ENCODE measurements at regions not wholly inside any gene's neighbourhood (a gene's known extent, or its start where the extent isn't known, plus 50 kb on each side); places are given as distances from the start of the nearest gene placed in this dataset.

DNA sequence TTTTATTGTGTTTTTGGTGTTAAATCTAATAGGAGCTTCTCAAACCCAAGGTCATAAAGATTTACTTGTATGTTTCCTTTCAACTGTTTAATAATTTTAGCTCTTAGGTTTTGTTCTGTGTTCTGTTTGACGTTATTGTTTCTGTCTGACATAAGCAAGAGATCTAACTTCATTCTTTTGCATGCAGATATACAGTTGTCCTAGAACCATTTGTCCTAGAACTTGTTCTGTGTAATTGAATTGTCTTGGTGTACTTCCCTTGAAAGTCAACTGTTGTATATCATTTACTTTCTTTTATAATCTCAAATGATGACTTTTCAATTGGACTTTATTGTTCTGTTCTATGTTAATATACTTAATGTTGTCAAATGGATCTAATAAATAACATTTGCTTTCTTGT, 977.1 kb downstream of the FAT4 start:
- CTCF ChIA-PET = no interaction called here
- TF ChIP-seq, protein P1, sequence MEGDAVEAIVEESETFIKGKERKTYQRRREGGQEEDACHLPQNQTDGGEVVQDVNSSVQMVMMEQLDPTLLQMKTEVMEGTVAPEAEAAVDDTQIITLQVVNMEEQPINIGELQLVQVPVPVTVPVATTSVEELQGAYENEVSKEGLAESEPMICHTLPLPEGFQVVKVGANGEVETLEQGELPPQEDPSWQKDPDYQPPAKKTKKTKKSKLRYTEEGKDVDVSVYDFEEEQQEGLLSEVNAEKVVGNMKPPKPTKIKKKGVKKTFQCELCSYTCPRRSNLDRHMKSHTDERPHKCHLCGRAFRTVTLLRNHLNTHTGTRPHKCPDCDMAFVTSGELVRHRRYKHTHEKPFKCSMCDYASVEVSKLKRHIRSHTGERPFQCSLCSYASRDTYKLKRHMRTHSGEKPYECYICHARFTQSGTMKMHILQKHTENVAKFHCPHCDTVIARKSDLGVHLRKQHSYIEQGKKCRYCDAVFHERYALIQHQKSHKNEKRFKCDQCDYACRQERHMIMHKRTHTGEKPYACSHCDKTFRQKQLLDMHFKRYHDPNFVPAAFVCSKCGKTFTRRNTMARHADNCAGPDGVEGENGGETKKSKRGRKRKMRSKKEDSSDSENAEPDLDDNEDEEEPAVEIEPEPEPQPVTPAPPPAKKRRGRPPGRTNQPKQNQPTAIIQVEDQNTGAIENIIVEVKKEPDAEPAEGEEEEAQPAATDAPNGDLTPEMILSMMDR (conservative IDR thresholded peaks at IDR 0.05; ENCODE audit: low read depth) = no peak
- POLR2A ChIA-PET (ENCODE audit: low non-redundant PET) = no interaction called here
- no peak overlapping the region for H3K27ac ChIP-seq
- DNase-seq (ENCODE audit: low spot score) = no peak

DNA sequence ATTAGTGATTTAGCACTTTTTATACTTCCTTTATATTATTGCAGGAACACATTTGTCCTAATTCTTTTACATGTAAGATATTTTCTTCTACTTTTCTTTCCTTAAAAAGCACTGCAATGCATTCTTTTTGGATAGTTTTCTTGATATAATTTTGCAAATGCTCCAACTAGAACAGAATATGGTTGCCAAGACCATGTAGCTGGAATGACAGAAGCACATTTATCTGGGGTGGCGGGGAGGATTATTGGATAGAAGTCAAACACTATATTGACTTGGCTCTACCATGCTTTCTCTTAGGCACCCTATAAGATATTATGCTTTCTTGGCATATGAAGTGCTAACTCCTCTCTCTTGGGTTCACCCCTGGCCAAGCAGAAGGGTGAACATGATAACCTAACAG, 983.5 kb downstream of the FAT4 start:
- DNase-seq (ENCODE audit: low spot score) = no peak
- ChIA-PET POLR2A (ENCODE audit: low non-redundant PET) (no interaction called here), CTCF (no interaction called here)
- TF ChIP-seq, protein P1 (conservative IDR thresholded peaks at IDR 0.05; ENCODE audit: low read depth) = no peak
- H3K27ac ChIP-seq = no peak overlapping the region

DNA sequence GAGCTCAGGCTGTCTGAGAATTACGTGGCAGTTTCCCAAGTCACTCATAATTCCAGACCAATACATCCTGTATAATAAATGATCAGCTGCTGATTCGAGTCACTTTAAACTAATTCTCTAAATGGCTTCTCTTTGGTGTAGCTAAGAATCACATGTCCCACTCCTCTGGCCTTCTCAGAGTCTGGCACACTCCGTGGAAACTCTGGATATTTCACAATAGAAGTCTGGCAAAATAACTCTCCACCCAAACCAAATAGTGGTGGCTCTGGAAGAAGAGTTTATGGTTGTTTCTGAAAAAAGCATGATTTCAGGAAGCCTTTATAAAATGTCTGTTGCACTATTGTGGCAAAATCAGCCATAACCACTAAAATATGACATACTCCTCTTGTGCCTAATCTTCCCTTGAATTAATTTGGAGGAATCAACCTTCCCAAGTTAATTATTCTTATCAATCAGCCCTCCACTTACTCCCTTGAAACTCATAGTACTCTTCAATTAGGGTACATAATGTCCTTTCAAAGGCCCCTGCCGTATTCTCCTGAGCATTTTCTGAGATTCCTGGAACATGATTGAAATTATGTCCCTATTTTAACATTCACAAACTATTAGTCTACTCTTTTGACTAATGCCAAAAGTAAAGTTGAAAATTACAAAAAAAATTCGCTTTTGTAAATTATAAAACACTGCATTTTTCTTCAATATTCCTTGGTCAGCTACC, 991.6 kb downstream of the FAT4 start:
- CTCF ChIA-PET = no interaction called here

DNA sequence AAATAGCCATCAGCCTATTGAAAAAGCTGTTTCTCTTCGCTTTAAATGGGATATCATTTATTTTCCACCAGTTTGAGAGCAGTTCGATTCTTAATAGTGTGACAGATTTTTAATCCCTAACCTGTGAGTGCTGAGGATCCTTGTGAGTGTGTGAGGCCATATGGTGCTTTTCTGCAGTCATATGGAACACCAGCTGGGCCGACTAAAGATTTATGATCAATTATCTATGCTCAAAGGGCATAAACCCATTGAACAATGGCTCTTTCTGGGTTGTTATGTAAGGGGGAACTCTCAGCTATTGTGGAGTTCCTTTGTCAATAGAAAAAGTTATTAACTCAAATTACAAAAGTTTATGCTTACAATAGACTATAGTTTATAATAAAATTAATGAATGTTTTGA, 1003.6 kb downstream of the FAT4 start:
- CTCF ChIA-PET = no interaction called here
- no peak overlapping the region for H3K27ac ChIP-seq
- POLR2A ChIA-PET (ENCODE audit: low non-redundant PET) = no interaction called here
- DNase-seq (ENCODE audit: low spot score) = no peak
- TF ChIP-seq, protein P1 (conservative IDR thresholded peaks at IDR 0.05; ENCODE audit: low read depth) = no peak

More for the DNA sequence above, 991.6 kb downstream of the FAT4 start:
- no peak overlapping the region for H3K27ac ChIP-seq
- TF ChIP-seq, protein P1 (conservative IDR thresholded peaks at IDR 0.05; ENCODE audit: low read depth) = no peak
- POLR2A ChIA-PET (ENCODE audit: low non-redundant PET) = no interaction called here
- no peak for DNase-seq (ENCODE audit: low spot score)

DNA sequence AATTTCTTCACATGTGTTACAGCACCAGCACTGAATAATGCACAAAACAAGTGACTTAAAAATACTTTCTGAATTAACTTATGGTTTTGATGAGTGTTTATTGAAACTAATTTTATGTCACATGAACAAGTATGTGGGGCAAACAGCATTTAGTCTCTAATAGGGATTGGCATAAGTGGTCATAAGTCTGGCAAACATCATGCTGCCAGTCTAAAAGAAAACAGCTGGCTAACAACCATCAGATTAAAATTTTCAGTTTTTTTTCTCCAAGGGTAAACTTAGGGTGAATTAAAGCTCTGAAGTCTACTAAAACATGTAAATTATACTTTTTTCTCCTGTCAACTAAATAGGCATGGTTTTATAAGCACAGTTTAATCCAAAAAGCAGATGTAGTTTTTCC, 1014.2 kb downstream of the FAT4 start:
- no peak overlapping the region for H3K27ac ChIP-seq
- DNase-seq (ENCODE audit: low spot score) = no peak
- POLR2A ChIA-PET (ENCODE audit: low non-redundant PET) = no interaction called here
- CTCF ChIA-PET = no interaction called here
- TF ChIP-seq, protein P1 (conservative IDR thresholded peaks at IDR 0.05; ENCODE audit: low read depth) = no peak

DNA sequence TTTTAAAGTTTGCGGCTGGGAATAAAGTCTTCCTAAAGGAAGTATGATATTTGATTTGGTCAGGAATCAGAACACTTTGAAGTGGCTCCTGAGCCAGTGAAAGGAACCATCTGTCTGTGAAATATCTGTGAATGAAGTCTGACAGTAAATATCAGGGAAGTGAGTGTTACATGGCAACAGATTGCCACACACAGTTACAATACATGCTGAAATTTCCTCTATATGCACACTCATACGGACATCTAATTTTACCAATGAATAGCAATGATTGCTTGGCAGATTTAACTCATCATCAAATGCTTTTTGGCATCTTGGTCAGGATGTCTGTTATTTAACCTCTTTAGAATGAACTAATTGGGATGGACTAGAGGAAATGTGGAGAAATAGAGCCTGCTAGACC, 1023.8 kb downstream of the FAT4 start:
- DNase-seq (ENCODE audit: low spot score) = no peak
- POLR2A ChIA-PET (ENCODE audit: low non-redundant PET) = no interaction called here
- TF ChIP-seq, protein P1 (conservative IDR thresholded peaks at IDR 0.05; ENCODE audit: low read depth) = no peak
- no peak overlapping the region for H3K27ac ChIP-seq
- CTCF ChIA-PET = interaction anchor here (0.6 kb wide), 1 partner anchor 425 kb away, joined by 3 read pairs; no protein-coding TSS in a partner anchor

All from RWPE1 (cell line).